ENCODE measurements at regions not wholly inside any gene's neighbourhood (a gene's known extent, or its start where the extent isn't known, plus 50 kb on each side); places are given as distances from the start of the nearest gene placed in this dataset.

DNA sequence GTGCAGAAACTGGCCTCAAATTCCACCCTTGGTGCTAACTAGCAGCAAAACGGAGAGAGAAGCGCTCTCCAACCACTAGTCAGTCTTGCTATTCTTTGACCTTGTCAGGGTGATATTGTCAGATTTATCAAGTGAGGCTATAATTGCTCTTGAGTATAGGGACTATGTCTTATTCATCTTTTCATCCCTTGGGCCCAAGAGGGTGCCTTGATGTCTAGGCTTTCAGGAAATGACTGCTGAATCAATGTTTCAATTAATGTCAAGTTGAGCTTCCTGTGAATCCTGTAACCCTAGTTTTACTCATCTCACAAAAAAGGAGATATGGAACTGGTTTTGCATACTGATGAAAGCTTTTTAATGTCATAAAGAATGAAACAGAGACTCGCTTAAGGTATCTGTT lies 701.3 kb downstream of the EDEM1 start:
- H3F3A ChIP-seq (ENCODE audit: insufficient read depth, low read length): no peaks in the 10 kb centered on the region
- H3K9ac ChIP-seq (ENCODE audit: low read length): no peak overlapping the region
- TF ChIP-seq, protein P1, sequence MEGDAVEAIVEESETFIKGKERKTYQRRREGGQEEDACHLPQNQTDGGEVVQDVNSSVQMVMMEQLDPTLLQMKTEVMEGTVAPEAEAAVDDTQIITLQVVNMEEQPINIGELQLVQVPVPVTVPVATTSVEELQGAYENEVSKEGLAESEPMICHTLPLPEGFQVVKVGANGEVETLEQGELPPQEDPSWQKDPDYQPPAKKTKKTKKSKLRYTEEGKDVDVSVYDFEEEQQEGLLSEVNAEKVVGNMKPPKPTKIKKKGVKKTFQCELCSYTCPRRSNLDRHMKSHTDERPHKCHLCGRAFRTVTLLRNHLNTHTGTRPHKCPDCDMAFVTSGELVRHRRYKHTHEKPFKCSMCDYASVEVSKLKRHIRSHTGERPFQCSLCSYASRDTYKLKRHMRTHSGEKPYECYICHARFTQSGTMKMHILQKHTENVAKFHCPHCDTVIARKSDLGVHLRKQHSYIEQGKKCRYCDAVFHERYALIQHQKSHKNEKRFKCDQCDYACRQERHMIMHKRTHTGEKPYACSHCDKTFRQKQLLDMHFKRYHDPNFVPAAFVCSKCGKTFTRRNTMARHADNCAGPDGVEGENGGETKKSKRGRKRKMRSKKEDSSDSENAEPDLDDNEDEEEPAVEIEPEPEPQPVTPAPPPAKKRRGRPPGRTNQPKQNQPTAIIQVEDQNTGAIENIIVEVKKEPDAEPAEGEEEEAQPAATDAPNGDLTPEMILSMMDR (IDR thresholded peaks at IDR 0.05; ENCODE audit: low read length): no peak
- no peak for TF ChIP-seq EZH2 (optimal IDR thresholded peaks at IDR 0.05; ENCODE audit: low read depth, low read length)
- no peak for TF ChIP-seq EZH2phosphoT487 (IDR thresholded peaks at IDR 0.05; ENCODE audit: low read length)
- no peaks in the 10 kb centered on the region for H3K79me2 ChIP-seq (ENCODE audit: low read length)
- H3K4me3 ChIP-seq (ENCODE audit: low read length): no peak overlapping the region
- no peak overlapping the region for H2AFZ ChIP-seq (ENCODE audit: low read length)
- H4K20me1 ChIP-seq (ENCODE audit: insufficient read depth, low read length): no peaks in the 10 kb centered on the region
- no peaks in the 10 kb centered on the region for H3K4me1 ChIP-seq (ENCODE audit: low read length)
- H3K9me2 ChIP-seq (replicated peaks; ENCODE audit: insufficient read depth, low read length): no peaks in the 10 kb centered on the region
- H3K9me3 ChIP-seq (replicated peaks; ENCODE audit: insufficient read depth, low read length): no peaks in the 10 kb centered on the region
- no peaks in the 10 kb centered on the region for H3K27me3 ChIP-seq (replicated peaks; ENCODE audit: insufficient read depth, low read length)
- H3K27ac ChIP-seq (ENCODE audit: low read length): no peak overlapping the region
- no peak overlapping the region for H3K4me2 ChIP-seq (ENCODE audit: low read depth, low read length)
- H3K36me3 ChIP-seq (replicated peaks; ENCODE audit: insufficient read depth, low read length): no peaks in the 10 kb centered on the region
- no peak for DNase-seq

DNA sequence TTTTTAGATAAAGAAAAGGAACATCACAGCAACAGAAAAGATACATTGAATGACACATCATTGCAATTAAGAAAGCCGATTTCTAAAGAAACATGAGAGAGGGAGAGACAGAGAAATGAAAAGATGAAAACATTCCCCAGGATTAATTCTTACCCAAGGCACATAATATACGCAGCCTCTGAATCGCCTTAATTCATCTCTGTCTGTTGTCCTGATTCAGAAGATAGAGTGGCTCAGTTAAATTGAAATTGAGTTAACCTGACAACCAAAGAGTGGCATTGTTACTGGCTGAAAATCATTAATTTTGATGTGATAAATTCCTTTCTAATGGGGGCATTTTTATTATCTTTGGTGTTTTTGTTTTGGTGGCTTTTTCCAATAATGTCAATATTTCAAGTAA lies 701.9 kb downstream of the EDEM1 start:
- TF ChIP-seq, protein P1 (IDR thresholded peaks at IDR 0.05; ENCODE audit: low read length): no peak
- no peak for TF ChIP-seq EZH2 (optimal IDR thresholded peaks at IDR 0.05; ENCODE audit: low read depth, low read length)
- TF ChIP-seq EZH2phosphoT487 (IDR thresholded peaks at IDR 0.05; ENCODE audit: low read length): no peak
- Histone ChIP-seq H3K27ac (ENCODE audit: low read length) (no peak overlapping the region), H3K4me2 (ENCODE audit: low read depth, low read length) (no peak overlapping the region), H3K9ac (ENCODE audit: low read length) (no peak overlapping the region), H3K36me3 (replicated peaks; ENCODE audit: insufficient read depth, low read length) (no peaks in the 10 kb centered on the region), H3K4me3 (ENCODE audit: low read length) (no peak overlapping the region), H4K20me1 (ENCODE audit: insufficient read depth, low read length) (no peaks in the 10 kb centered on the region), H2AFZ (ENCODE audit: low read length) (no peak overlapping the region), H3F3A (ENCODE audit: insufficient read depth, low read length) (no peaks in the 10 kb centered on the region), H3K27me3 (replicated peaks; ENCODE audit: insufficient read depth, low read length) (no peaks in the 10 kb centered on the region), H3K79me2 (ENCODE audit: low read length) (no peaks in the 10 kb centered on the region), H3K9me3 (replicated peaks; ENCODE audit: insufficient read depth, low read length) (no peaks in the 10 kb centered on the region), H3K4me1 (ENCODE audit: low read length) (no peaks in the 10 kb centered on the region), H3K9me2 (replicated peaks; ENCODE audit: insufficient read depth, low read length) (no peaks in the 10 kb centered on the region)
- no peak for DNase-seq

DNA sequence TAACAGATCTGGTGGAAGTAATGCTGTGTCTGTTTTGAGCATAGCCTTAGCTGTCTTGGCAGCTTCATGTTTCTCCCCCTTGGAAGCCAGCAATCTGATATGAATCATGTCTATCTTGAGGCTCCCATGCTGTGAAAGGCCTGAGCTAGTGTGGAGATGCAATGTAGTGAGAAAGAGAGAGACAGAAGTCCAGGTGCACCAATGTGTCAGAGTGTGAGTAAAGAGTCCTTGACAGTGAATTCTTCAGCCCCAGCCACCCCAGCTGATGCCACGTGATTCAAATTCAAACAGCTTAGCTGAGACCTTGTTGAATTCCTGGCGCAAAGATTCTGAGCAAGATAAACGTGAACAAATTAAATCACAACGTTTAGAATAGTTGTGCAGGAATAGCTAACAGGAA lies 704.2 kb downstream of the EDEM1 start:
- TF ChIP-seq, protein P1 (IDR thresholded peaks at IDR 0.05; ENCODE audit: low read length): no peak
- TF ChIP-seq EZH2phosphoT487 (IDR thresholded peaks at IDR 0.05; ENCODE audit: low read length) (no peak), EZH2 (optimal IDR thresholded peaks at IDR 0.05; ENCODE audit: low read depth, low read length) (no peak)
- H3K36me3 ChIP-seq (replicated peaks; ENCODE audit: insufficient read depth, low read length): no peaks in the 10 kb centered on the region
- DNase-seq: no peak
- no peaks in the 10 kb centered on the region for H3K4me1 ChIP-seq (ENCODE audit: low read length)
- no peaks in the 10 kb centered on the region for H3F3A ChIP-seq (ENCODE audit: insufficient read depth, low read length)
- no peaks in the 10 kb centered on the region for H4K20me1 ChIP-seq (ENCODE audit: insufficient read depth, low read length)
- H3K9ac ChIP-seq (ENCODE audit: low read length): no peak overlapping the region
- no peak overlapping the region for H2AFZ ChIP-seq (ENCODE audit: low read length)
- H3K27me3 ChIP-seq (replicated peaks; ENCODE audit: insufficient read depth, low read length): no peaks in the 10 kb centered on the region
- no peak overlapping the region for H3K4me3 ChIP-seq (ENCODE audit: low read length)
- H3K27ac ChIP-seq (ENCODE audit: low read length): no peak overlapping the region
- no peaks in the 10 kb centered on the region for H3K9me2 ChIP-seq (replicated peaks; ENCODE audit: insufficient read depth, low read length)
- no peaks in the 10 kb centered on the region for H3K9me3 ChIP-seq (replicated peaks; ENCODE audit: insufficient read depth, low read length)
- H3K4me2 ChIP-seq (ENCODE audit: low read depth, low read length): no peak overlapping the region
- no peaks in the 10 kb centered on the region for H3K79me2 ChIP-seq (ENCODE audit: low read length)
